Nephron (organoid): ENCODE measurements at regions not wholly inside any gene's neighbourhood (a gene's known extent, or its start where the extent isn't known, plus 50 kb on each side); places are given as distances from the start of the nearest gene placed in this dataset.

ENCODE experiments used
- H3K27ac Mint-ChIP-seq, 3 experiments: 2 replicates each; pipeline ENCODE4 v1.8.0; 2020; ENCODE audit warnings: mixed read lengths in 3 of 3, mild to moderate bottlenecking in 2 of 3, moderate library complexity in 1 of 3
- H3K27me3 Mint-ChIP-seq: 2 replicates; pipeline ENCODE4 v1.8.0; 2021; ENCODE audit warnings: low read depth, mild to moderate bottlenecking, moderate library complexity, mixed read lengths
- H3K36me3 Mint-ChIP-seq: 2 replicates; pipeline ENCODE4 v1.8.0; 2020; ENCODE audit warnings: low read depth, mixed read lengths
- H3K4me1 Mint-ChIP-seq: 2 replicates; pipeline ENCODE4 v1.8.0; 2020; ENCODE audit warnings: mixed read lengths
- H3K4me3 Mint-ChIP-seq, 3 experiments: 2 replicates each; pipeline ENCODE4 v1.8.0; 2020; ENCODE audit warnings: mild to moderate bottlenecking in 3 of 3, mixed read lengths in 3 of 3, moderate library complexity in 2 of 3
- H3K9me3 Mint-ChIP-seq: 2 replicates; pipeline ENCODE4 v1.8.0; 2020; ENCODE audit warnings: mixed read lengths
- CTCF ChIP-seq, 3 experiments: fragments of 200-600 bp; sonication (generic); IDR thresholded peaks; one replicate each; pipeline ENCODE4 v1.5.0; 2021; ENCODE audit warnings: antibody characterized with exemption in 3 of 3; ENCODE audit not compliant: unreplicated experiment in 3 of 3

- no peaks in the 10 kb centered on the region for H3K27me3 Mint-ChIP-seq
- peaks cover 36% of the 10 kb centered on the region for H3K4me1 Mint-ChIP-seq
- peaks cover 2% of the 10 kb centered on the region for H3K9me3 Mint-ChIP-seq
- H3K27ac Mint-ChIP-seq: peak overlapping the region in 1 of 3 experiments; percentile 69
- H3K36me3 Mint-ChIP-seq: no peaks in the 10 kb centered on the region
- H3K4me3 Mint-ChIP-seq: no peak overlapping the region
- TF ChIP-seq CTCF (IDR thresholded peaks at IDR 0.05; ENCODE audit: unreplicated experiment in 3 of 3): no peak
These were observed 521.9 kb downstream of the BNC2 start for GRCh38 chr9:16348531-16348930.

GRCh38 chr9:16352251-16352650 is 518.2 kb downstream of the BNC2 start:
- peak overlapping the region; percentile 9 to 92 (median 68) for H3K27ac Mint-ChIP-seq
- TF ChIP-seq CTCF (IDR thresholded peaks at IDR 0.05; ENCODE audit: unreplicated experiment in 3 of 3): no peak
- H3K36me3 Mint-ChIP-seq: no peaks in the 10 kb centered on the region

GRCh38 chr9:16352791-16353401 is 517.6 kb downstream of the BNC2 start:
- Mint-ChIP-seq H3K36me3 (no peaks in the 10 kb centered on the region), H3K4me1 (peaks cover 36% of the 10 kb centered on the region), H3K27ac (peak overlapping the region; percentile 9 to 92 (median 68)), H3K9me3 (peaks cover 2% of the 10 kb centered on the region), H3K27me3 (no peaks in the 10 kb centered on the region), H3K4me3 (no peak overlapping the region)
- TF ChIP-seq CTCF (IDR thresholded peaks at IDR 0.05; ENCODE audit: unreplicated experiment in 3 of 3): no peak

More at GRCh38 chr9:16352251-16352650, 518.2 kb downstream of the BNC2 start:
- Mint-ChIP-seq H3K4me1 (peaks cover 32% of the 10 kb centered on the region), H3K27me3 (no peaks in the 10 kb centered on the region), H3K4me3 (no peak overlapping the region), H3K9me3 (peaks cover 2% of the 10 kb centered on the region)

- Mint-ChIP-seq H3K27me3 (no peaks in the 10 kb centered on the region), H3K9me3 (peaks cover 6% of the 10 kb centered on the region), H3K27ac (peak overlapping the region in 2 of 3 experiments; percentile 77 to 87), H3K36me3 (no peaks in the 10 kb centered on the region), H3K4me3 (no peak overlapping the region), H3K4me1 (peaks cover 28% of the 10 kb centered on the region)
- TF ChIP-seq CTCF (IDR thresholded peaks at IDR 0.05; ENCODE audit: unreplicated experiment in 3 of 3): no peak
These were observed 514.2 kb downstream of the BNC2 start for GRCh38 chr9:16356196-16356765.

- TF ChIP-seq CTCF (IDR thresholded peaks at IDR 0.05; ENCODE audit: unreplicated experiment in 3 of 3): no peak
- H3K27me3 Mint-ChIP-seq: no peaks in the 10 kb centered on the region
- H3K27ac Mint-ChIP-seq: peak overlapping the region; percentile 18 to 77 (median 55)
- peaks cover 6% of the 10 kb centered on the region for H3K9me3 Mint-ChIP-seq
- H3K4me3 Mint-ChIP-seq: no peak overlapping the region
- H3K4me1 Mint-ChIP-seq: peaks cover 19% of the 10 kb centered on the region
- H3K36me3 Mint-ChIP-seq: no peaks in the 10 kb centered on the region
These were observed 512.6 kb downstream of the BNC2 start for GRCh38 chr9:16357828-16358227.

GRCh38 chr9:16358751-16359150 is 511.7 kb downstream of the BNC2 start:
- no peak for TF ChIP-seq CTCF (IDR thresholded peaks at IDR 0.05; ENCODE audit: unreplicated experiment in 3 of 3)
- H3K9me3 Mint-ChIP-seq: peaks cover 6% of the 10 kb centered on the region
- no peaks in the 10 kb centered on the region for H3K27me3 Mint-ChIP-seq
- no peaks in the 10 kb centered on the region for H3K36me3 Mint-ChIP-seq
- H3K4me3 Mint-ChIP-seq: no peak overlapping the region
- H3K27ac Mint-ChIP-seq: peak overlapping the region in 1 of 3 experiments; percentile 55
- H3K4me1 Mint-ChIP-seq: peaks cover 16% of the 10 kb centered on the region
